H1 (cell line): ENCODE measurements at regions not wholly inside any gene's neighbourhood (a gene's known extent, or its start where the extent isn't known, plus 50 kb on each side); places are given as distances from the start of the nearest gene placed in this dataset.
A peak's percentile ranks its signal among the peaks of the same experiment; 100 is the strongest.

ENCODE experiments used
- CTCF ChIA-PET: fragments of 300-600 bp; sonication (Branson Sonifier 250); formaldehyde crosslinking; loops from one replicate; lab custom pipeline; 2021; ENCODE audit not compliant: partially characterized antibody; lab: Charles Lee
- POLR2A ChIA-PET: fragments of 300-600 bp; sonication (Branson Sonifier 250); formaldehyde crosslinking; loops from one replicate; lab custom pipeline; 2021; ENCODE audit warnings: inconsistent platforms; ENCODE audit not compliant: partially characterized antibody; lab: Charles Lee
- DNase-seq, 2 experiments: peaks; one replicate each; pipeline versions ENCODE4 v3.0.0 to v3.0.0-alpha.2; 2010 to 2022; ENCODE audit warnings: low spot score in 2 of 2, low read depth in 1 of 2, mixed read lengths in 1 of 2
- FAIRE-seq: peaks from 2 replicates; lab custom pipeline; 2011; peaks lifted over from hg19 to GRCh38; lab: Jason Lieb, UNC
- H2AFZ ChIP-seq: 2 replicates; pipeline ENCODE4 v1.8.1; 2012; ENCODE audit warnings: low read length, inconsistent platforms
- H2AK5ac ChIP-seq: 2 replicates; pipeline ENCODE4 v1.6.1; 2013; ENCODE audit warnings: low read depth, low read length
- H2BK120ac ChIP-seq: replicated peaks from 2 replicates; pipeline ENCODE3; 2013; ENCODE audit warnings: low read depth, low read length, inconsistent platforms
- H2BK12ac ChIP-seq: 2 replicates; pipeline ENCODE4 v1.6.1; 2013; ENCODE audit warnings: low read depth, low read length
- H2BK15ac ChIP-seq: 2 replicates; pipeline ENCODE4 v1.6.1; 2013; ENCODE audit warnings: low read length
- H2BK20ac ChIP-seq: 2 replicates; pipeline ENCODE4 v1.6.1; 2013; ENCODE audit warnings: low read length
- H2BK5ac ChIP-seq: 2 replicates; pipeline ENCODE4 v1.6.1; 2013; ENCODE audit warnings: low read depth, low read length
- H3K14ac ChIP-seq: 2 replicates; pipeline ENCODE4 v1.6.1; 2013; ENCODE audit warnings: inconsistent platforms; ENCODE audit not compliant: insufficient read length
- H3K18ac ChIP-seq: 2 replicates; pipeline ENCODE4 v1.6.1; 2013; ENCODE audit warnings: low read length; ENCODE audit errors: extremely low read depth
- H3K23ac ChIP-seq: 2 replicates; pipeline ENCODE4 v1.6.1; 2013; ENCODE audit warnings: inconsistent platforms; ENCODE audit not compliant: insufficient read length
- H3K23me2 ChIP-seq: 2 replicates; pipeline ENCODE4 v1.6.1; 2013; ENCODE audit warnings: low read depth, low read length
- H3K27ac ChIP-seq: 2 replicates; pipeline ENCODE4 v1.6.1; 2011; ENCODE audit warnings: low read depth, low read length, inconsistent platforms
- H3K27me3 ChIP-seq, 4 experiments: replicated peaks in 1 of 4; 1 replicate in 1 of 4; 2 replicates in 3 of 4; pipeline versions ENCODE4 v1.6.1 to v1.8.1; 2011 to 2013; ENCODE audit warnings: low read length in 3 of 4, mild to moderate bottlenecking in 3 of 4, inconsistent platforms in 2 of 4, mixed read lengths in 2 of 4, moderate library complexity in 1 of 4; ENCODE audit not compliant: control insufficient read depth in 3 of 4, insufficient read depth in 3 of 4; ENCODE audit errors: extremely low read depth in 1 of 4
- H3K36me3 ChIP-seq, 4 experiments: 2 replicates each; pipeline versions ENCODE4 v1.6.1 to v1.8.1; 2011 to 2013; ENCODE audit warnings: mild to moderate bottlenecking in 4 of 4, low read length in 3 of 4, moderate library complexity in 2 of 4, control low read depth in 1 of 4, inconsistent platforms in 1 of 4; ENCODE audit not compliant: insufficient read depth in 4 of 4, control insufficient read depth in 2 of 4
- H3K4ac ChIP-seq: replicated peaks from 2 replicates; pipeline ENCODE3; 2013; ENCODE audit warnings: low read length, low read depth, mixed read lengths, inconsistent platforms; ENCODE audit not compliant: insufficient read length
- H3K4me1 ChIP-seq, 4 experiments: replicated peaks in 1 of 4; 1 replicate in 1 of 4; 2 replicates in 3 of 4; pipeline versions ENCODE4 v1.6.1 to v1.8.1; 2011 to 2013; ENCODE audit warnings: low read length in 3 of 4, inconsistent platforms in 2 of 4, mixed read lengths in 1 of 4; ENCODE audit not compliant: insufficient read depth in 4 of 4, control insufficient read depth in 3 of 4
- H3K4me2 ChIP-seq, 2 experiments: 2 replicates each; pipeline versions ENCODE4 v1.6.1 to v1.8.1; 2011 to 2013; ENCODE audit warnings: low read depth in 2 of 2, low read length in 2 of 2, control low read depth in 1 of 2, inconsistent platforms in 1 of 2, mild to moderate bottlenecking in 1 of 2; ENCODE audit not compliant: insufficient read depth in 1 of 2
- H3K4me3 ChIP-seq, 4 experiments: fragments of 200-600, 300-600 bp in 1 of 4; sonication (generic), shearing (Covaris generic), sonication (Bioruptor Twin) in 1 of 4; 2 replicates each; pipeline versions ENCODE4 v1.5.1 to v1.8.1; 2011 to 2016; ENCODE audit warnings: low read length in 4 of 4, low read depth in 3 of 4, control low read depth in 2 of 4, inconsistent platforms in 2 of 4, mild to moderate bottlenecking in 2 of 4, mixed read lengths in 1 of 4, moderate library complexity in 1 of 4; ENCODE audit not compliant: insufficient read depth in 2 of 4; ENCODE audit errors: extremely low read depth in 1 of 4
- H3K56ac ChIP-seq: replicated peaks from 2 replicates; pipeline ENCODE3; 2013; ENCODE audit warnings: low read depth, mild to moderate bottlenecking, mixed read lengths, low read length, inconsistent platforms; ENCODE audit not compliant: insufficient read length
- H3K79me1 ChIP-seq: 2 replicates; pipeline ENCODE4 v1.6.1; 2013; ENCODE audit warnings: low read depth, low read length, control low read depth
- H3K79me2 ChIP-seq, 2 experiments: 2 replicates each; pipeline versions ENCODE4 v1.6.1 to v1.8.1; 2012 to 2013; ENCODE audit warnings: low read length in 2 of 2, mild to moderate bottlenecking in 2 of 2, inconsistent platforms in 1 of 2; ENCODE audit not compliant: insufficient read depth in 2 of 2, control insufficient read depth in 1 of 2
- H3K9ac ChIP-seq, 4 experiments: replicated peaks in 1 of 4; 1 replicate in 1 of 4; 2 replicates in 3 of 4; pipeline versions ENCODE4 v1.6.1 to v1.8.1; 2011 to 2013; ENCODE audit warnings: low read depth in 3 of 4, low read length in 3 of 4, control low read depth in 2 of 4, mild to moderate bottlenecking in 2 of 4, moderate library complexity in 2 of 4, inconsistent platforms in 1 of 4; ENCODE audit errors: extremely low read depth in 1 of 4
- H3K9me3 ChIP-seq, 2 experiments: 2 replicates each; pipeline versions ENCODE4 v1.6.1 to v1.8.1; 2012 to 2013; ENCODE audit warnings: mild to moderate bottlenecking in 2 of 2, moderate library complexity in 2 of 2, control low read depth in 1 of 2, inconsistent platforms in 1 of 2, low read depth in 1 of 2, low read length in 1 of 2, mixed read lengths in 1 of 2; ENCODE audit not compliant: insufficient read depth in 2 of 2
- H4K20me1 ChIP-seq, 2 experiments: replicated peaks in 1 of 2; 2 replicates each; pipeline versions ENCODE3 to v1.8.1; 2011 to 2013; ENCODE audit warnings: inconsistent platforms in 2 of 2, low read length in 2 of 2, mild to moderate bottlenecking in 1 of 2; ENCODE audit not compliant: insufficient read depth in 2 of 2, control insufficient read depth in 1 of 2
- H4K5ac ChIP-seq: 2 replicates; pipeline ENCODE4 v1.6.1; 2013; ENCODE audit warnings: low read length, low read depth, mixed read lengths, inconsistent platforms; ENCODE audit not compliant: insufficient read length
- H4K8ac ChIP-seq: 2 replicates; pipeline ENCODE4 v1.8.0; 2013; ENCODE audit warnings: mild to moderate bottlenecking, moderate library complexity, low read length, inconsistent platforms; ENCODE audit not compliant: insufficient read depth; ENCODE audit errors: extremely low read depth
- H4K91ac ChIP-seq: replicated peaks from 2 replicates; pipeline ENCODE3; 2013; ENCODE audit warnings: low read length, mixed read lengths, inconsistent platforms; ENCODE audit not compliant: insufficient read length
- ATF2 ChIP-seq: IDR thresholded peaks from 2 replicates; pipeline ENCODE4 v1.6.1; 2012; ENCODE audit warnings: low read length, inconsistent platforms
- CHD2 ChIP-seq: IDR thresholded peaks from 2 replicates; pipeline ENCODE4 v1.6.1; 2012; ENCODE audit warnings: low read length, improper control_type of control experiment
- HDAC2 ChIP-seq, 2 experiments: fragments of 300-600 bp in 1 of 2; sonication (generic) in 1 of 2; IDR thresholded peaks; 2 replicates each; pipeline ENCODE4 v1.6.1; 2011 to 2012; ENCODE audit warnings: low read depth in 2 of 2, low read length in 2 of 2, mild to moderate bottlenecking in 2 of 2, moderate library complexity in 2 of 2, borderline replicate concordance in 1 of 2, inconsistent platforms in 1 of 2
- JUN ChIP-seq: IDR thresholded peaks from 2 replicates; pipeline ENCODE4 v1.6.1; 2011; ENCODE audit warnings: low read depth, mild to moderate bottlenecking, improper control_type of control experiment, low read length
- POLR2A ChIP-seq, 2 experiments: IDR thresholded peaks; 1 replicate in 1 of 2; 2 replicates in 1 of 2; pipeline ENCODE4 v1.6.1; 2011; ENCODE audit warnings: low read depth in 2 of 2, low read length in 2 of 2, mild to moderate bottlenecking in 2 of 2; ENCODE audit errors: control extremely low read depth in 1 of 2
- TBP ChIP-seq: IDR thresholded peaks from 2 replicates; pipeline ENCODE4 v1.6.1; 2011; ENCODE audit warnings: low read depth, low read length, improper control_type of control experiment
- USF2 ChIP-seq: IDR thresholded peaks from 2 replicates; pipeline ENCODE4 v1.6.1; 2011; ENCODE audit warnings: low read length, improper control_type of control experiment
- WGBS, 2 experiments: shearing (Covaris generic) in 1 of 2; methylation state at CpG; one replicate each; pipeline versions ENCODE4 v1.1.6 to v1.1.7; 2013 to 2015; ENCODE audit warnings: low lambda C conversion rate in 2 of 2, mixed read lengths in 2 of 2, inconsistent platforms in 1 of 2, low coverage in 1 of 2, missing lambda C conversion rate in 1 of 2; ENCODE audit not compliant: insufficient replicate concordance in 2 of 2, insufficient coverage in 1 of 2, insufficient read length in 1 of 2; ENCODE audit errors: extremely low coverage in 1 of 2, missing lambda C conversion rate in 1 of 2; 5-methylcytosine and 5-hydroxymethylcytosine counted together

GRCh38 chr10:132135053-132135872 lies 51.5 kb upstream of the DPYSL4 start:
- H4K20me1 ChIP-seq: peaks cover 0 to 6% of the 10 kb centered on the region in 2 experiments
- H4K91ac ChIP-seq: no peak overlapping the region
- H3K79me2 ChIP-seq: no peaks in the 10 kb centered on the region
- no peak overlapping the region for H3K56ac ChIP-seq
- no peak overlapping the region for H3K4me2 ChIP-seq
- H2BK120ac ChIP-seq: no peak overlapping the region
- H3K9me3 ChIP-seq: no peaks in the 10 kb centered on the region
- WGBS, 2 experiments: 90% methylated on average over 39 of the region's 39 CpGs; no CpG with 5 or more reads in 1 of the 2 experiments
- FAIRE-seq (no peak), DNase-seq (no peak)
- no peak overlapping the region for H2BK15ac ChIP-seq
- no peak overlapping the region for H3K14ac ChIP-seq
- no peak overlapping the region; the same call in 1 of the 2 replicates for H4K8ac ChIP-seq
- H4K5ac ChIP-seq: no peak overlapping the region
- POLR2A ChIA-PET: no interaction called here
- no peak overlapping the region for H2BK20ac ChIP-seq
- CTCF ChIA-PET: interaction anchor here (0.6 to 0.8 kb wide), 3 partner anchors 39 to 309 kb away, joined by 3 read pairs; no protein-coding TSS in a partner anchor
- no peak overlapping the region for H3K4ac ChIP-seq
- H3K4me1 ChIP-seq: peaks cover 0 to 3% (median 0%) of the 10 kb centered on the region in 4 experiments; a peak in 1 of 7 replicates
- no peak overlapping the region for H2BK12ac ChIP-seq
- H3K18ac ChIP-seq: no peak overlapping the region
- no peak overlapping the region for H3K9ac ChIP-seq
- TF ChIP-seq CHD2 (no peak), USF2 (peak; percentile 37; the same call in 1 of the 2 replicates), TBP (no peak), POLR2A (IDR thresholded peaks at IDR 0.05; ENCODE audit: control extremely low read depth in 1 of 2, low read depth in 2 of 2, low read length in 2 of 2) (no peak), JUN (no peak), ATF2 (no peak), HDAC2 (IDR thresholded peaks at IDR 0.05; ENCODE audit: borderline replicate concordance in 1 of 2, low read depth in 2 of 2, low read length in 2 of 2) (no peak)
- no peak overlapping the region for H2BK5ac ChIP-seq
- peaks cover 6% of the 10 kb centered on the region; the same call in 1 of the 2 replicates for H3K23me2 ChIP-seq
- no peak overlapping the region for H3K27ac ChIP-seq
- no peaks in the 10 kb centered on the region for H3K27me3 ChIP-seq
- H2AFZ ChIP-seq: no peak overlapping the region
- no peaks in the 10 kb centered on the region for H3K36me3 ChIP-seq
- H3K79me1 ChIP-seq: no peaks in the 10 kb centered on the region; the same call in 1 of the 2 replicates
- no peak overlapping the region for H3K23ac ChIP-seq
- H3K4me3 ChIP-seq: no peak overlapping the region
- no peak overlapping the region for H2AK5ac ChIP-seq
